Transverse colon (tissue), 4 donors: ENCODE measurements at regions not wholly inside any gene's neighbourhood (a gene's known extent, or its start where the extent isn't known, plus 50 kb on each side); places are given as distances from the start of the nearest gene placed in this dataset.

Source experiments
- EP300 ChIP-seq: sonication (generic); formaldehyde crosslinking; IDR thresholded peaks from one replicate; pipeline ENCODE4 v1.6.1; 2017; ENCODE audit warnings: antibody characterized with exemption, low read depth
- POLR2A ChIP-seq: fragments of 450-650 bp; IDR thresholded peaks from one replicate; pipeline ENCODE4 v1.6.1; 2016; ENCODE audit warnings: antibody characterized with exemption, mild to moderate bottlenecking, moderate library complexity
- POLR2AphosphoS5 ChIP-seq, 3 donors: sonication (generic); formaldehyde crosslinking; IDR thresholded peaks; one replicate each; pipeline ENCODE4 v1.6.1; 2016; ENCODE audit warnings: antibody characterized with exemption in 3 of 3
- TF ChIP-seq, protein P1 (sequence below), 5 experiments: fragments of 200-600 bp in 3 of 5; fragments of 450-650 bp in 2 of 5; sonication (generic) in 3 of 5; IDR thresholded peaks; 1 replicate in 2 of 5; 2 replicates in 3 of 5; pipeline ENCODE4 v1.5.1; 2016 to 2017; ENCODE audit warnings: antibody characterized with exemption in 5 of 5, inconsistent platforms in 3 of 5, mild to moderate bottlenecking in 2 of 5, moderate library complexity in 1 of 5

DNA sequence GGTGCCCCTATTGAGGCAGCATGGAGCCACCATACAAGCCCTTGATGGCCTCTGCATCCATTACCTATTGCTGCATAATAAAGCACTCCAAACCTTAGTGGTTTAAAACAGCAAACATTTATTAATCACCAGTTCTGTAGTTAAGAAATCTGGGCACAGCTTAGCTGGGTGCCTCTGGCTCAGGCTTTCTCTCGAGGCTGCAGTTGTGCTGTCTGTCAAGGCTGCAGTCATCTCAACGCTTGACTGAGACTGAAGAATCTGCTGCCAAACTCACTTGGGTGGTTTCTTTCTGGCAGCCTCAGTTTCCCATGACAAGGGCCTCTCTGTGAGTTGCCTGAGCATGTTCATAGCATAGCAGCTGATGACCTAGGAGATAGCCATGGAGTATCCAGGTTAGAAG lies 207.4 kb upstream of the LRFN2 start:
- TF ChIP-seq, protein P1, sequence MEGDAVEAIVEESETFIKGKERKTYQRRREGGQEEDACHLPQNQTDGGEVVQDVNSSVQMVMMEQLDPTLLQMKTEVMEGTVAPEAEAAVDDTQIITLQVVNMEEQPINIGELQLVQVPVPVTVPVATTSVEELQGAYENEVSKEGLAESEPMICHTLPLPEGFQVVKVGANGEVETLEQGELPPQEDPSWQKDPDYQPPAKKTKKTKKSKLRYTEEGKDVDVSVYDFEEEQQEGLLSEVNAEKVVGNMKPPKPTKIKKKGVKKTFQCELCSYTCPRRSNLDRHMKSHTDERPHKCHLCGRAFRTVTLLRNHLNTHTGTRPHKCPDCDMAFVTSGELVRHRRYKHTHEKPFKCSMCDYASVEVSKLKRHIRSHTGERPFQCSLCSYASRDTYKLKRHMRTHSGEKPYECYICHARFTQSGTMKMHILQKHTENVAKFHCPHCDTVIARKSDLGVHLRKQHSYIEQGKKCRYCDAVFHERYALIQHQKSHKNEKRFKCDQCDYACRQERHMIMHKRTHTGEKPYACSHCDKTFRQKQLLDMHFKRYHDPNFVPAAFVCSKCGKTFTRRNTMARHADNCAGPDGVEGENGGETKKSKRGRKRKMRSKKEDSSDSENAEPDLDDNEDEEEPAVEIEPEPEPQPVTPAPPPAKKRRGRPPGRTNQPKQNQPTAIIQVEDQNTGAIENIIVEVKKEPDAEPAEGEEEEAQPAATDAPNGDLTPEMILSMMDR (IDR thresholded peaks at IDR 0.05) = no peak
- no peak for TF ChIP-seq POLR2A
- no peak for TF ChIP-seq POLR2AphosphoS5 (IDR thresholded peaks at IDR 0.05)
- no peak for TF ChIP-seq EP300
